H9 (cell line): ENCODE measurements at regions not wholly inside any gene's neighbourhood (a gene's known extent, or its start where the extent isn't known, plus 50 kb on each side); places are given as distances from the start of the nearest gene placed in this dataset.

Source experiments
- DNase-seq: peaks from one replicate; pipeline ENCODE4 v3.0.0-alpha.2; 2017
- H2AFZ ChIP-seq: one replicate; pipeline ENCODE4 v1.6.1; 2013; ENCODE audit warnings: mild to moderate bottlenecking, low read length, control low read depth, moderate library complexity
- H2AK5ac ChIP-seq: 2 replicates; pipeline ENCODE4 v1.6.1; 2013; ENCODE audit warnings: low read length, control low read depth, mixed read lengths; ENCODE audit not compliant: insufficient read length
- H2BK120ac ChIP-seq: one replicate; pipeline ENCODE4 v1.6.1; 2013; ENCODE audit warnings: low read depth, mild to moderate bottlenecking, low read length, control low read depth, inconsistent platforms; ENCODE audit not compliant: poor library complexity, severe bottlenecking
- H2BK12ac ChIP-seq: 2 replicates; pipeline ENCODE4 v1.6.1; 2013; ENCODE audit warnings: low read length, control low read depth, mixed read lengths, low read depth; ENCODE audit not compliant: insufficient read length
- H2BK15ac ChIP-seq: 2 replicates; pipeline ENCODE4 v1.6.1; 2013; ENCODE audit warnings: low read depth, low read length, control low read depth
- H2BK20ac ChIP-seq: one replicate; pipeline ENCODE4 v1.6.1; 2013; ENCODE audit warnings: low read depth, mild to moderate bottlenecking, low read length, control low read depth, inconsistent platforms; ENCODE audit not compliant: poor library complexity, severe bottlenecking
- H2BK5ac ChIP-seq: 2 replicates; pipeline ENCODE4 v1.6.1; 2013; ENCODE audit warnings: low read length, control low read depth, mixed read lengths; ENCODE audit not compliant: insufficient read length
- H3K14ac ChIP-seq: 2 replicates; pipeline ENCODE4 v1.6.1; 2013; ENCODE audit warnings: low read length, control low read depth; ENCODE audit not compliant: insufficient read depth
- H3K18ac ChIP-seq: 2 replicates; pipeline ENCODE4 v1.6.1; 2013; ENCODE audit warnings: low read depth, mild to moderate bottlenecking, mixed read lengths, low read length, control low read depth; ENCODE audit not compliant: insufficient read length
- H3K23ac ChIP-seq: 2 replicates; pipeline ENCODE4 v1.6.1; 2013; ENCODE audit warnings: low read length, control low read depth, mixed read lengths, low read depth; ENCODE audit not compliant: insufficient read length
- H3K23me2 ChIP-seq: 2 replicates; pipeline ENCODE4 v1.6.1; 2013; ENCODE audit warnings: low read depth, mild to moderate bottlenecking, mixed read lengths, low read length, control low read depth; ENCODE audit not compliant: insufficient read length, poor library complexity, severe bottlenecking
- H3K27ac ChIP-seq: 2 replicates; pipeline ENCODE4 v1.5.1; 2013; ENCODE audit warnings: low read length, control low read depth, mixed read lengths, low read depth; ENCODE audit not compliant: insufficient read length
- H3K27me3 ChIP-seq: 2 replicates; pipeline ENCODE4 v1.6.1; 2013; ENCODE audit warnings: low read length, control low read depth, inconsistent platforms; ENCODE audit not compliant: insufficient read depth
- H3K4ac ChIP-seq: 2 replicates; pipeline ENCODE4 v1.6.1; 2013; ENCODE audit warnings: low read depth, mild to moderate bottlenecking, control low read depth, inconsistent platforms, low read length, moderate library complexity
- H3K4me1 ChIP-seq: 2 replicates; pipeline ENCODE4 v1.6.1; 2013; ENCODE audit warnings: low read length, control low read depth, inconsistent platforms; ENCODE audit not compliant: insufficient read depth
- H3K4me2 ChIP-seq: 2 replicates; pipeline ENCODE4 v1.6.1; 2013; ENCODE audit warnings: low read length, control low read depth, mixed read lengths; ENCODE audit not compliant: insufficient read length, insufficient read depth
- H3K56ac ChIP-seq: 2 replicates; pipeline ENCODE4 v1.6.1; 2013; ENCODE audit warnings: low read depth, mild to moderate bottlenecking, mixed read lengths, low read length, control low read depth; ENCODE audit not compliant: insufficient read length
- H3K79me1 ChIP-seq: 2 replicates; pipeline ENCODE4 v1.6.1; 2013; ENCODE audit warnings: low read depth, mild to moderate bottlenecking, moderate library complexity, low read length, control low read depth, inconsistent platforms; ENCODE audit not compliant: insufficient read depth, poor library complexity, severe bottlenecking
- H3K79me2 ChIP-seq: 2 replicates; pipeline ENCODE4 v1.6.1; 2013; ENCODE audit warnings: low read length, control low read depth, inconsistent platforms; ENCODE audit not compliant: insufficient read depth
- H3K9ac ChIP-seq: 2 replicates; pipeline ENCODE4 v1.6.1; 2013; ENCODE audit warnings: low read length, control low read depth, mixed read lengths; ENCODE audit not compliant: insufficient read length; ENCODE audit errors: extremely low read depth
- H3K9me3 ChIP-seq: one replicate; pipeline ENCODE4 v1.6.1; 2013; ENCODE audit warnings: low read depth, low read length, inconsistent platforms; ENCODE audit not compliant: control insufficient read depth
- H3T11ph ChIP-seq: one replicate; pipeline ENCODE4 v1.6.1; 2013; ENCODE audit warnings: mild to moderate bottlenecking, low read length, control low read depth, inconsistent platforms
- H4K20me1 ChIP-seq: one replicate; pipeline ENCODE4 v1.6.1; 2013; ENCODE audit not compliant: control insufficient read depth, insufficient read length, insufficient read depth
- H4K5ac ChIP-seq: 2 replicates; pipeline ENCODE4 v1.6.1; 2013; ENCODE audit warnings: low read depth, mild to moderate bottlenecking, mixed read lengths, low read length, control low read depth; ENCODE audit not compliant: insufficient read length
- H4K8ac ChIP-seq: replicated peaks from 2 replicates; pipeline ENCODE4 v1.6.1; 2013; ENCODE audit warnings: low read length, control low read depth, mixed read lengths, low read depth; ENCODE audit not compliant: insufficient read length
- H4K91ac ChIP-seq: 2 replicates; pipeline ENCODE4 v1.6.1; 2013; ENCODE audit warnings: low read depth, mild to moderate bottlenecking, moderate library complexity, mixed read lengths, low read length, control low read depth; ENCODE audit not compliant: insufficient read length
- H3K27ac Mint-ChIP-seq, 3 experiments: 2 replicates in 2 of 3; 3 replicates in 1 of 3; pipeline ENCODE4 v1.8.0; 2020 to 2021; ENCODE audit warnings: mixed read lengths in 3 of 3, mild to moderate bottlenecking in 1 of 3, moderate library complexity in 1 of 3
- H3K27me3 Mint-ChIP-seq: 2 replicates; pipeline ENCODE4 v1.8.0; 2021; ENCODE audit warnings: low read depth, mild to moderate bottlenecking, moderate library complexity, mixed read lengths
- H3K36me3 Mint-ChIP-seq, 3 experiments: 2 replicates in 2 of 3; 3 replicates in 1 of 3; pipeline ENCODE4 v1.8.0; 2020 to 2021; ENCODE audit warnings: low read depth in 3 of 3, mixed read lengths in 3 of 3; ENCODE audit not compliant: insufficient read depth in 1 of 3
- H3K4me1 Mint-ChIP-seq, 2 experiments: 2 replicates each; pipeline ENCODE4 v1.8.0; 2020; ENCODE audit warnings: mixed read lengths in 2 of 2
- H3K4me3 Mint-ChIP-seq, 2 experiments: 2 replicates in 1 of 2; 3 replicates in 1 of 2; pipeline ENCODE4 v1.8.0; 2020 to 2021; ENCODE audit warnings: mild to moderate bottlenecking in 2 of 2, mixed read lengths in 2 of 2, moderate library complexity in 1 of 2
- H3K9me3 Mint-ChIP-seq, 2 experiments: 2 replicates in 1 of 2; 3 replicates in 1 of 2; pipeline ENCODE4 v1.8.0; 2020; ENCODE audit warnings: mild to moderate bottlenecking in 2 of 2, mixed read lengths in 2 of 2, moderate library complexity in 1 of 2
- CTCF ChIP-seq: fragments of 200-600 bp; sonication (generic); conservative IDR thresholded peaks from 3 replicates; pipeline ENCODE4 v1.8.0; 2021; ENCODE audit warnings: antibody characterized with exemption, mild to moderate bottlenecking
- WGBS: extraction: QIAGEN DNeasy Blood & Tissue Kit; methylation state at CpG from one replicate; pipeline ENCODE4 v1.1.7; 2013; ENCODE audit warnings: missing lambda C conversion rate, low lambda C conversion rate, mixed read lengths; ENCODE audit not compliant: insufficient read length; ENCODE audit errors: extremely low coverage; 5-methylcytosine and 5-hydroxymethylcytosine counted together

- no peak overlapping the region for H2AK5ac ChIP-seq
- H3K27me3 ChIP-seq: no peaks in the 10 kb centered on the region
- H3K79me2 ChIP-seq: no peaks in the 10 kb centered on the region
- H3K4me1 Mint-ChIP-seq: no peaks in the 10 kb centered on the region
- no peak overlapping the region for H3K4me2 ChIP-seq
- H3K27me3 Mint-ChIP-seq: peaks cover 1% of the 10 kb centered on the region; the same call in 1 of the 2 replicates
- no peak overlapping the region for H3K56ac ChIP-seq
- no peaks in the 10 kb centered on the region for H3K23me2 ChIP-seq
- H2AFZ ChIP-seq: no peak overlapping the region
- H2BK5ac ChIP-seq: no peak overlapping the region
- no peaks in the 10 kb centered on the region for H3K79me1 ChIP-seq
- H3K9me3 ChIP-seq: no peaks in the 10 kb centered on the region
- H4K91ac ChIP-seq: no peak overlapping the region
- no peaks in the 10 kb centered on the region for H4K20me1 ChIP-seq
- H3K4me3 Mint-ChIP-seq: no peak overlapping the region
- no peak overlapping the region for H3K27ac ChIP-seq
- no peak overlapping the region for H3K23ac ChIP-seq
- peaks cover 1 to 20% (median 2%) of the 10 kb centered on the region in 3 experiments; a peak in 5 of 7 replicates for H3K36me3 Mint-ChIP-seq
- H3K9ac ChIP-seq: no peak overlapping the region
- no peak overlapping the region for H2BK15ac ChIP-seq
- no peak for TF ChIP-seq CTCF
- H3K27ac Mint-ChIP-seq: no peak overlapping the region
- no peak for DNase-seq
- no peak overlapping the region for H3T11ph ChIP-seq
- H3K4ac ChIP-seq: no peak overlapping the region
- WGBS: no CpG with 5 or more reads among the region's 4 CpGs
- H4K8ac ChIP-seq: no peak overlapping the region
- no peak overlapping the region for H2BK20ac ChIP-seq
- no peak overlapping the region for H2BK120ac ChIP-seq
- H2BK12ac ChIP-seq: no peak overlapping the region
- no peak overlapping the region for H4K5ac ChIP-seq
- no peak overlapping the region for H3K14ac ChIP-seq
- no peaks in the 10 kb centered on the region for H3K4me1 ChIP-seq
- H3K9me3 Mint-ChIP-seq: peaks cover 29 to 36% of the 10 kb centered on the region in 2 experiments
- H3K18ac ChIP-seq: no peak overlapping the region
These were observed 54.5 kb upstream of the BTC start for GRCh38 chr4:74848774-74849173.
